ENCODE measurements at regions not wholly inside any gene's neighbourhood (a gene's known extent, or its start where the extent isn't known, plus 50 kb on each side); places are given as distances from the start of the nearest gene placed in this dataset.

DNA sequence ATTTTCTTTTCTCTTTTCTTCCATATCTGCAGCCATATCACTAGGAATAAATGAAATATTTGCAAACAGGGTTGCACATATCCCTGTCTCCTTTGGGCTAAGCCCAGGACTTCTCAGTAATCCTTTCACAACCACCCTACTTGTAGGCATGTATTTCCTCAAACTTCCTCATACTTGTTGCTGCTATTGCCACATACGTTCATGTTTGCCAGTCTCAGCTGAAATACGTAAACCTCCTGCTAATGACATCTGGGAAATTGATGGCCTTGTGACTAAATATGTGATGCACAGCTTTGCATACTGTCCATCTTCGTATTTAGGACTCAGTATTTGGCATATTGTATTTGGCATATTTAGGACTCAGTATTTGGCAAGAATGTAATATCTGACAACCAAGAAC lies 224.6 kb downstream of the PLK2 start:
- TF ChIP-seq, protein P1, sequence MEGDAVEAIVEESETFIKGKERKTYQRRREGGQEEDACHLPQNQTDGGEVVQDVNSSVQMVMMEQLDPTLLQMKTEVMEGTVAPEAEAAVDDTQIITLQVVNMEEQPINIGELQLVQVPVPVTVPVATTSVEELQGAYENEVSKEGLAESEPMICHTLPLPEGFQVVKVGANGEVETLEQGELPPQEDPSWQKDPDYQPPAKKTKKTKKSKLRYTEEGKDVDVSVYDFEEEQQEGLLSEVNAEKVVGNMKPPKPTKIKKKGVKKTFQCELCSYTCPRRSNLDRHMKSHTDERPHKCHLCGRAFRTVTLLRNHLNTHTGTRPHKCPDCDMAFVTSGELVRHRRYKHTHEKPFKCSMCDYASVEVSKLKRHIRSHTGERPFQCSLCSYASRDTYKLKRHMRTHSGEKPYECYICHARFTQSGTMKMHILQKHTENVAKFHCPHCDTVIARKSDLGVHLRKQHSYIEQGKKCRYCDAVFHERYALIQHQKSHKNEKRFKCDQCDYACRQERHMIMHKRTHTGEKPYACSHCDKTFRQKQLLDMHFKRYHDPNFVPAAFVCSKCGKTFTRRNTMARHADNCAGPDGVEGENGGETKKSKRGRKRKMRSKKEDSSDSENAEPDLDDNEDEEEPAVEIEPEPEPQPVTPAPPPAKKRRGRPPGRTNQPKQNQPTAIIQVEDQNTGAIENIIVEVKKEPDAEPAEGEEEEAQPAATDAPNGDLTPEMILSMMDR (IDR thresholded peaks at IDR 0.05), result no peak
- TF ChIP-seq ZFX (IDR thresholded peaks at IDR 0.05; ENCODE audit: borderline replicate concordance), result no peak

Data from 22Rv1 (cell line).